ENCODE measurements at regions not wholly inside any gene's neighbourhood (a gene's known extent, or its start where the extent isn't known, plus 50 kb on each side); places are given as distances from the start of the nearest gene placed in this dataset.

- TF ChIP-seq POLR2A (IDR thresholded peaks at IDR 0.05; ENCODE audit: low read depth, low read length) (no peak), PAX5 (IDR thresholded peaks at IDR 0.05; ENCODE audit: insufficient read depth, low read length, severe bottlenecking) (no peak), TAF1 (IDR thresholded peaks at IDR 0.05; ENCODE audit: low read depth, low read length) (no peak), POLR2AphosphoS5 (IDR thresholded peaks at IDR 0.05; ENCODE audit: low read depth, low read length) (no peak), SPI1 (IDR thresholded peaks at IDR 0.05; ENCODE audit: low read depth, low read length) (no peak)
Observed at GRCh38 chr11:122230385-122230755, 114.4 kb upstream of the BLID start.

Measured in GM12891 (cell line).